ENCODE measurements at regions not wholly inside any gene's neighbourhood (a gene's known extent, or its start where the extent isn't known, plus 50 kb on each side); places are given as distances from the start of the nearest gene placed in this dataset.

DNA sequence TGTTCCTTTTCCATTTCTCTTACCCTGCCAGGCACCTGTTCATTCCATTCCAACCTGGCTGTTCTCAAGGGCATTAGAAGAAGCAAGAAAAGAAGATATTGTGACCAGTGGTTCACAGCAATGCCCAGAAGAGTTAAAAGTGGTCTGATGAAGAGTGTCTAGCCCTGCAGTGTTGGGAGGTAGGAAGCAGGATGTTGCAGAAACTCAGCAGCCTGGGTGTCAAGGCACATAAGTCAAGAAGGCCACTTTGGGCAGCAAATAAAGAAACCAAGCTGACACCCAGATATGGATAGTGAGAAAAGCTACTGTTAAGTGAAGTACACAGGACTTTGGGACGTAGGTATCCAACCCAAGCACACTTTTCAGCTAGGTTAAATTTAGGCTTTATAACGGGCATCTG, 199.9 kb upstream of the SATB1 start:
- TF ChIP-seq, protein P1, sequence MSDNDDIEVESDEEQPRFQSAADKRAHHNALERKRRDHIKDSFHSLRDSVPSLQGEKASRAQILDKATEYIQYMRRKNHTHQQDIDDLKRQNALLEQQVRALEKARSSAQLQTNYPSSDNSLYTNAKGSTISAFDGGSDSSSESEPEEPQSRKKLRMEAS (IDR thresholded peaks at IDR 0.05): no peak
- TF ChIP-seq, protein P2, sequence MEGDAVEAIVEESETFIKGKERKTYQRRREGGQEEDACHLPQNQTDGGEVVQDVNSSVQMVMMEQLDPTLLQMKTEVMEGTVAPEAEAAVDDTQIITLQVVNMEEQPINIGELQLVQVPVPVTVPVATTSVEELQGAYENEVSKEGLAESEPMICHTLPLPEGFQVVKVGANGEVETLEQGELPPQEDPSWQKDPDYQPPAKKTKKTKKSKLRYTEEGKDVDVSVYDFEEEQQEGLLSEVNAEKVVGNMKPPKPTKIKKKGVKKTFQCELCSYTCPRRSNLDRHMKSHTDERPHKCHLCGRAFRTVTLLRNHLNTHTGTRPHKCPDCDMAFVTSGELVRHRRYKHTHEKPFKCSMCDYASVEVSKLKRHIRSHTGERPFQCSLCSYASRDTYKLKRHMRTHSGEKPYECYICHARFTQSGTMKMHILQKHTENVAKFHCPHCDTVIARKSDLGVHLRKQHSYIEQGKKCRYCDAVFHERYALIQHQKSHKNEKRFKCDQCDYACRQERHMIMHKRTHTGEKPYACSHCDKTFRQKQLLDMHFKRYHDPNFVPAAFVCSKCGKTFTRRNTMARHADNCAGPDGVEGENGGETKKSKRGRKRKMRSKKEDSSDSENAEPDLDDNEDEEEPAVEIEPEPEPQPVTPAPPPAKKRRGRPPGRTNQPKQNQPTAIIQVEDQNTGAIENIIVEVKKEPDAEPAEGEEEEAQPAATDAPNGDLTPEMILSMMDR (IDR thresholded peaks at IDR 0.05; ENCODE audit: low read depth, low read length, missing input control): no peak
- TF ChIP-seq RAD21 (IDR thresholded peaks at IDR 0.05): no peak
- no peak for TF ChIP-seq HNF4G (IDR thresholded peaks at IDR 0.05)
- no peak for TF ChIP-seq SP1 (IDR thresholded peaks at IDR 0.05)
- TF ChIP-seq TAF1 (conservative IDR thresholded peaks at IDR 0.05): no peak
- TF ChIP-seq, protein P3, sequence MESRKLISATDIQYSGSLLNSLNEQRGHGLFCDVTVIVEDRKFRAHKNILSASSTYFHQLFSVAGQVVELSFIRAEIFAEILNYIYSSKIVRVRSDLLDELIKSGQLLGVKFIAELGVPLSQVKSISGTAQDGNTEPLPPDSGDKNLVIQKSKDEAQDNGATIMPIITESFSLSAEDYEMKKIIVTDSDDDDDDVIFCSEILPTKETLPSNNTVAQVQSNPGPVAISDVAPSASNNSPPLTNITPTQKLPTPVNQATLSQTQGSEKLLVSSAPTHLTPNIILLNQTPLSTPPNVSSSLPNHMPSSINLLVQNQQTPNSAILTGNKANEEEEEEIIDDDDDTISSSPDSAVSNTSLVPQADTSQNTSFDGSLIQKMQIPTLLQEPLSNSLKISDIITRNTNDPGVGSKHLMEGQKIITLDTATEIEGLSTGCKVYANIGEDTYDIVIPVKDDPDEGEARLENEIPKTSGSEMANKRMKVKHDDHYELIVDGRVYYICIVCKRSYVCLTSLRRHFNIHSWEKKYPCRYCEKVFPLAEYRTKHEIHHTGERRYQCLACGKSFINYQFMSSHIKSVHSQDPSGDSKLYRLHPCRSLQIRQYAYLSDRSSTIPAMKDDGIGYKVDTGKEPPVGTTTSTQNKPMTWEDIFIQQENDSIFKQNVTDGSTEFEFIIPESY (IDR thresholded peaks at IDR 0.05): no peak
- TF ChIP-seq, protein P4, sequence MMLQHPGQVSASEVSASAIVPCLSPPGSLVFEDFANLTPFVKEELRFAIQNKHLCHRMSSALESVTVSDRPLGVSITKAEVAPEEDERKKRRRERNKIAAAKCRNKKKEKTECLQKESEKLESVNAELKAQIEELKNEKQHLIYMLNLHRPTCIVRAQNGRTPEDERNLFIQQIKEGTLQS (IDR thresholded peaks at IDR 0.05): no peak
- TF ChIP-seq, protein P5, sequence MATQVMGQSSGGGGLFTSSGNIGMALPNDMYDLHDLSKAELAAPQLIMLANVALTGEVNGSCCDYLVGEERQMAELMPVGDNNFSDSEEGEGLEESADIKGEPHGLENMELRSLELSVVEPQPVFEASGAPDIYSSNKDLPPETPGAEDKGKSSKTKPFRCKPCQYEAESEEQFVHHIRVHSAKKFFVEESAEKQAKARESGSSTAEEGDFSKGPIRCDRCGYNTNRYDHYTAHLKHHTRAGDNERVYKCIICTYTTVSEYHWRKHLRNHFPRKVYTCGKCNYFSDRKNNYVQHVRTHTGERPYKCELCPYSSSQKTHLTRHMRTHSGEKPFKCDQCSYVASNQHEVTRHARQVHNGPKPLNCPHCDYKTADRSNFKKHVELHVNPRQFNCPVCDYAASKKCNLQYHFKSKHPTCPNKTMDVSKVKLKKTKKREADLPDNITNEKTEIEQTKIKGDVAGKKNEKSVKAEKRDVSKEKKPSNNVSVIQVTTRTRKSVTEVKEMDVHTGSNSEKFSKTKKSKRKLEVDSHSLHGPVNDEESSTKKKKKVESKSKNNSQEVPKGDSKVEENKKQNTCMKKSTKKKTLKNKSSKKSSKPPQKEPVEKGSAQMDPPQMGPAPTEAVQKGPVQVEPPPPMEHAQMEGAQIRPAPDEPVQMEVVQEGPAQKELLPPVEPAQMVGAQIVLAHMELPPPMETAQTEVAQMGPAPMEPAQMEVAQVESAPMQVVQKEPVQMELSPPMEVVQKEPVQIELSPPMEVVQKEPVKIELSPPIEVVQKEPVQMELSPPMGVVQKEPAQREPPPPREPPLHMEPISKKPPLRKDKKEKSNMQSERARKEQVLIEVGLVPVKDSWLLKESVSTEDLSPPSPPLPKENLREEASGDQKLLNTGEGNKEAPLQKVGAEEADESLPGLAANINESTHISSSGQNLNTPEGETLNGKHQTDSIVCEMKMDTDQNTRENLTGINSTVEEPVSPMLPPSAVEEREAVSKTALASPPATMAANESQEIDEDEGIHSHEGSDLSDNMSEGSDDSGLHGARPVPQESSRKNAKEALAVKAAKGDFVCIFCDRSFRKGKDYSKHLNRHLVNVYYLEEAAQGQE (IDR thresholded peaks at IDR 0.05): no peak

All from liver (tissue), 3 donors.